ENCODE measurements at regions not wholly inside any gene's neighbourhood (a gene's known extent, or its start where the extent isn't known, plus 50 kb on each side); places are given as distances from the start of the nearest gene placed in this dataset.

DNA sequence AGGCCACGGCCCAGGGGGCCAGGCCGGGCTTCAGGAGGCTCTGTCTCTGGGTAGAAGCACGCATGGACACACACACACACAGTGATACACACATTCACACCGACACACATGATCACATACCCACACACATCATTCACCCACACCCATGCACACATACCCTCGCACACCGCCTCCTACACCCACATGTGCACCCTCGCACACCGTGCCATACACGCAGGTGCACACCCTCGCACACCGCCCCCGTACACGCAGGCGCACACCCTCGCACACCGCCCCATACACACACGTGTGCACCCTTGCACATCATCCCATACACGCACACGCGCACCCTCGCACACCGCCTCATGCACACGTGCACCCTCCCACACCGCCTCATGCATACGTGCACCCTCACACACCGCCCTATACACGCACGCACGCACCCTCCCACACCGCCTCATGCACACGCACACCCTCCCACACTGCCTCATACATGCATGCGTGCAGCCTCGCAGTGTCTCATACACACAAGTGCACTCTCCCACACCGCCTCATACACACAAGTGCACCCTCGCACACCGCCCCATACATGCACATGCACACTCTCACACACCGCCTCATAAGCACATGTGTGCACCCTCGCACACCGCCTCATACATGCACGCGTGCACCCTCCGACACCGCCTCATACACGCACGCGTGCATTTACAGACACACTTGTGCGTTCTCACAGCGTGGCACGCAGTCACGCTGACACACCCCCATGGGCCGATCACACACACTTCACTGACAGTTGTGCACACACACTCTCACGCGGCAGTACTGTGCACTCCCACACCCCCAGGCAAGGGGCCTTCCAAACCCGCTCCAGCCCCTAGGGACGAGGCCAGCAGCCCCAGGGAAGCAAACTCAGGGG is 128.1 kb downstream of the SIK1 start:
- Histone ChIP-seq H3K36me3 (ENCODE audit: control insufficient read depth in 1 of 2, insufficient read depth in 2 of 2, low read length in 2 of 2) (no peaks in the 10 kb centered on the region), H2AFZ (ENCODE audit: low read depth, low read length, poor library complexity, severe bottlenecking) (no peak overlapping the region), H3K9ac (ENCODE audit: low read length) (no peak overlapping the region), H3K79me2 (ENCODE audit: insufficient read depth, low read length) (no peaks in the 10 kb centered on the region), H3K27me3 (ENCODE audit: insufficient read depth, low read length) (no peaks in the 10 kb centered on the region), H4K20me1 (ENCODE audit: insufficient read depth) (no peaks in the 10 kb centered on the region), H3K9me2 (ENCODE audit: insufficient read depth) (no peaks in the 10 kb centered on the region), H3K4me1 (ENCODE audit: control insufficient read depth in 1 of 2, insufficient read depth in 2 of 2, low read length in 2 of 2) (no peaks in the 10 kb centered on the region), H3K4me2 (ENCODE audit: low read length) (no peak overlapping the region), H3K9me3 (ENCODE audit: control insufficient read depth in 1 of 2, insufficient read depth in 1 of 2, low read depth in 1 of 2, low read length in 2 of 2) (peaks cover 0 to 8% of the 10 kb centered on the region in 2 experiments; a peak in 1 of 4 replicates), H3K4me3 (replicated peaks in 1 of 2; ENCODE audit: low read depth in 1 of 2, low read length in 2 of 2) (no peak overlapping the region), H3K27ac (ENCODE audit: low read depth, low read length) (no peak overlapping the region)
- TF ChIP-seq, protein P1, sequence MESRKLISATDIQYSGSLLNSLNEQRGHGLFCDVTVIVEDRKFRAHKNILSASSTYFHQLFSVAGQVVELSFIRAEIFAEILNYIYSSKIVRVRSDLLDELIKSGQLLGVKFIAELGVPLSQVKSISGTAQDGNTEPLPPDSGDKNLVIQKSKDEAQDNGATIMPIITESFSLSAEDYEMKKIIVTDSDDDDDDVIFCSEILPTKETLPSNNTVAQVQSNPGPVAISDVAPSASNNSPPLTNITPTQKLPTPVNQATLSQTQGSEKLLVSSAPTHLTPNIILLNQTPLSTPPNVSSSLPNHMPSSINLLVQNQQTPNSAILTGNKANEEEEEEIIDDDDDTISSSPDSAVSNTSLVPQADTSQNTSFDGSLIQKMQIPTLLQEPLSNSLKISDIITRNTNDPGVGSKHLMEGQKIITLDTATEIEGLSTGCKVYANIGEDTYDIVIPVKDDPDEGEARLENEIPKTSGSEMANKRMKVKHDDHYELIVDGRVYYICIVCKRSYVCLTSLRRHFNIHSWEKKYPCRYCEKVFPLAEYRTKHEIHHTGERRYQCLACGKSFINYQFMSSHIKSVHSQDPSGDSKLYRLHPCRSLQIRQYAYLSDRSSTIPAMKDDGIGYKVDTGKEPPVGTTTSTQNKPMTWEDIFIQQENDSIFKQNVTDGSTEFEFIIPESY (IDR thresholded peaks at IDR 0.05; ENCODE audit: extremely low read depth, insufficient replicate concordance, low read length): no peak
- TF ChIP-seq, protein P2, sequence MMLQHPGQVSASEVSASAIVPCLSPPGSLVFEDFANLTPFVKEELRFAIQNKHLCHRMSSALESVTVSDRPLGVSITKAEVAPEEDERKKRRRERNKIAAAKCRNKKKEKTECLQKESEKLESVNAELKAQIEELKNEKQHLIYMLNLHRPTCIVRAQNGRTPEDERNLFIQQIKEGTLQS (IDR thresholded peaks at IDR 0.05): no peak
- TF ChIP-seq SIN3A (IDR thresholded peaks at IDR 0.05; ENCODE audit: low read depth) (no peak), TCF7L2 (IDR thresholded peaks at IDR 0.05; ENCODE audit: borderline replicate concordance, extremely low read depth, insufficient read depth, insufficient read length) (no peak), ELF1 (IDR thresholded peaks at IDR 0.05; ENCODE audit: borderline replicate concordance, low read depth) (no peak), YY1 (IDR thresholded peaks at IDR 0.05; ENCODE audit: extremely low read depth, insufficient replicate concordance, low read depth, low read length) (no peak), ZNF274 (IDR thresholded peaks at IDR 0.05; ENCODE audit: low read depth, low read length) (no peak), RAD21 (IDR thresholded peaks at IDR 0.05; ENCODE audit: low read depth) (no peak), POLR2A (IDR thresholded peaks at IDR 0.05; ENCODE audit: borderline replicate concordance, extremely low read depth, insufficient read depth, insufficient read length) (no peak), EGR1 (IDR thresholded peaks at IDR 0.05; ENCODE audit: low read depth) (no peak), SRF (IDR thresholded peaks at IDR 0.05; ENCODE audit: low read depth) (no peak), CEBPB (IDR thresholded peaks at IDR 0.05; ENCODE audit: low read depth) (no peak), CBX3 (IDR thresholded peaks at IDR 0.05; ENCODE audit: low read depth) (no peak), JUND (IDR thresholded peaks at IDR 0.05) (no peak), EZH2phosphoT487 (IDR thresholded peaks at IDR 0.05; ENCODE audit: borderline replicate concordance) (no peak)
- TF ChIP-seq, protein P3, sequence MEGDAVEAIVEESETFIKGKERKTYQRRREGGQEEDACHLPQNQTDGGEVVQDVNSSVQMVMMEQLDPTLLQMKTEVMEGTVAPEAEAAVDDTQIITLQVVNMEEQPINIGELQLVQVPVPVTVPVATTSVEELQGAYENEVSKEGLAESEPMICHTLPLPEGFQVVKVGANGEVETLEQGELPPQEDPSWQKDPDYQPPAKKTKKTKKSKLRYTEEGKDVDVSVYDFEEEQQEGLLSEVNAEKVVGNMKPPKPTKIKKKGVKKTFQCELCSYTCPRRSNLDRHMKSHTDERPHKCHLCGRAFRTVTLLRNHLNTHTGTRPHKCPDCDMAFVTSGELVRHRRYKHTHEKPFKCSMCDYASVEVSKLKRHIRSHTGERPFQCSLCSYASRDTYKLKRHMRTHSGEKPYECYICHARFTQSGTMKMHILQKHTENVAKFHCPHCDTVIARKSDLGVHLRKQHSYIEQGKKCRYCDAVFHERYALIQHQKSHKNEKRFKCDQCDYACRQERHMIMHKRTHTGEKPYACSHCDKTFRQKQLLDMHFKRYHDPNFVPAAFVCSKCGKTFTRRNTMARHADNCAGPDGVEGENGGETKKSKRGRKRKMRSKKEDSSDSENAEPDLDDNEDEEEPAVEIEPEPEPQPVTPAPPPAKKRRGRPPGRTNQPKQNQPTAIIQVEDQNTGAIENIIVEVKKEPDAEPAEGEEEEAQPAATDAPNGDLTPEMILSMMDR (IDR thresholded peaks at IDR 0.05 in 2 of 3, conservative IDR thresholded peaks at IDR 0.05 in 1 of 3; ENCODE audit: borderline replicate concordance in 1 of 3, insufficient read depth in 1 of 3, low read depth in 2 of 3, low read length in 2 of 3): no peak
- intact Hi-C loops (cut with micrococcal nuclease): no loop called here
- no TSS peak for BruUV-seq (replicated peaks)
- CTCF ChIA-PET: no interaction called here
- no peak for ATAC-seq
- DNase-seq (ENCODE audit: low read depth, low spot score): no peak
- POLR2A ChIA-PET: no interaction called here
- RAD21 ChIA-PET (ENCODE audit: low non-redundant PET in 1 of 2, low total read pairs in 2 of 2, uncharacterized antibody in 2 of 2, unreplicated experiment in 2 of 2): no interaction called here

All from HCT116 (cell line).